NCI-H187 (cell line): ENCODE measurements at regions not wholly inside any gene's neighbourhood (a gene's known extent, or its start where the extent isn't known, plus 50 kb on each side); places are given as distances from the start of the nearest gene placed in this dataset.

Experiments used
- DNase-seq, 2 experiments: peaks; one replicate each; lab custom pipeline; 2025; lab: John Stamatoyannopoulos, UW

- no peak for DNase-seq
Observed at GRCh38 chr2:64283641-64284361, 139.6 kb upstream of the PELI1 start.

GRCh38 chr2:64284751-64285150 is 140.5 kb upstream of the PELI1 start:
- DNase-seq: no peak

- no peak for DNase-seq
Observed at GRCh38 chr2:64287202-64287740, 143.1 kb upstream of the PELI1 start.

GRCh38 chr2:64288321-64289193 is 144.3 kb upstream of the PELI1 start:
- no peak for DNase-seq

- DNase-seq: no peak
Observed at GRCh38 chr2:64289251-64289650, 145.0 kb upstream of the PELI1 start.

GRCh38 chr2:64289737-64290136 is 145.5 kb upstream of the PELI1 start:
- DNase-seq: no peak

- no peak for DNase-seq
Observed at GRCh38 chr2:64291181-64291580, 147.0 kb upstream of the PELI1 start.

GRCh38 chr2:64295326-64296139 is 151.3 kb upstream of the PELI1 start:
- DNase-seq: no peak

- no peak for DNase-seq
Observed at GRCh38 chr2:64296140-64296480, 151.9 kb upstream of the PELI1 start.

- no peak for DNase-seq
Observed at GRCh38 chr2:64296695-64297346, 152.6 kb upstream of the PELI1 start.

- DNase-seq: no peak
Observed at GRCh38 chr2:64298161-64298560, 153.9 kb upstream of the PELI1 start.

- DNase-seq: no peak
Observed at GRCh38 chr2:64300066-64300465, 153.9 kb upstream of the LGALSL start.

- DNase-seq: no peak
Observed at GRCh38 chr2:64303250-64303649, 150.7 kb upstream of the LGALSL start.

GRCh38 chr2:64307421-64307820 is 146.5 kb upstream of the LGALSL start:
- no peak for DNase-seq

- no peak for DNase-seq
Observed at GRCh38 chr2:64311191-64311910, 142.6 kb upstream of the LGALSL start.

GRCh38 chr2:64311948-64312621 is 141.9 kb upstream of the LGALSL start:
- DNase-seq: peak; percentile 36 to 42

- no peak for DNase-seq
Observed at GRCh38 chr2:64312622-64313397, 141.2 kb upstream of the LGALSL start.

- DNase-seq: no peak
Observed at GRCh38 chr2:64313398-64313723, 140.6 kb upstream of the LGALSL start.

GRCh38 chr2:64315291-64315960 is 138.5 kb upstream of the LGALSL start:
- DNase-seq: no peak
